IMR-90 (cell line): ENCODE measurements at regions not wholly inside any gene's neighbourhood (a gene's known extent, or its start where the extent isn't known, plus 50 kb on each side); places are given as distances from the start of the nearest gene placed in this dataset.

Experiments
- ATAC-seq: fragments of 200-7000 bp; cut with Tn5 transposase; 2 replicates; pipeline ENCODE4 v1.9.1; 2020; ENCODE audit warnings: low read depth, mild to moderate bottlenecking, moderate library complexity
- BruUV-seq: library from RNA; stranded (reverse); fragments of 400-500 nt; replicated peaks from 2 replicates; lab custom pipeline; 2021; lab: Mats Ljungman, UMichigan
- CTCF ChIA-PET: fragments of 300-600 bp; formaldehyde crosslinking; extraction: SDS; loops from one replicate; lab custom pipeline; 2021; ENCODE audit warnings: antibody characterized with exemption; lab: Yijun Ruan, JAX
- POLR2A ChIA-PET: fragments of 300-600 bp; sonication (Branson Sonifier 250); formaldehyde crosslinking; loops from one replicate; lab custom pipeline; 2022; ENCODE audit warnings: antibody characterized with exemption; ENCODE audit not compliant: unreplicated experiment; lab: Charles Lee
- DNase-seq: peaks from one replicate; pipeline ENCODE4 v3.0.0; 2013
- H2AFZ ChIP-seq: replicated peaks from 2 replicates; pipeline ENCODE3; 2013; ENCODE audit warnings: low read length, mild to moderate bottlenecking; ENCODE audit not compliant: poor library complexity
- H2AK5ac ChIP-seq: 2 replicates; pipeline ENCODE4 v1.6.1; 2013; ENCODE audit warnings: low read depth, low read length, inconsistent platforms
- H2AK9ac ChIP-seq: replicated peaks from 2 replicates; pipeline ENCODE3; 2013; ENCODE audit warnings: mild to moderate bottlenecking, low read depth, low read length, moderate library complexity; ENCODE audit not compliant: poor library complexity
- H2BK120ac ChIP-seq: 2 replicates; pipeline ENCODE4 v1.6.1; 2013; ENCODE audit warnings: low read depth, low read length, inconsistent platforms
- H2BK15ac ChIP-seq: 3 replicates; pipeline ENCODE4 v1.6.1; 2013; ENCODE audit warnings: low read depth, low read length, inconsistent platforms
- H2BK20ac ChIP-seq: 2 replicates; pipeline ENCODE4 v1.6.1; 2013; ENCODE audit warnings: low read depth, mild to moderate bottlenecking, inconsistent platforms, low read length, moderate library complexity
- H2BK5ac ChIP-seq: 2 replicates; pipeline ENCODE4 v1.6.1; 2013; ENCODE audit warnings: mild to moderate bottlenecking, low read depth, low read length, inconsistent platforms; ENCODE audit not compliant: poor library complexity, severe bottlenecking
- H3K14ac ChIP-seq: replicated peaks from 2 replicates; pipeline ENCODE4 v1.6.1; 2013; ENCODE audit warnings: low read depth, low read length, inconsistent platforms
- H3K18ac ChIP-seq: 2 replicates; pipeline ENCODE4 v1.6.1; 2013; ENCODE audit warnings: low read depth, low read length, control low read depth
- H3K23ac ChIP-seq: 2 replicates; pipeline ENCODE4 v1.6.1; 2013; ENCODE audit warnings: low read depth, low read length, inconsistent platforms
- H3K27ac ChIP-seq: 2 replicates; pipeline ENCODE4 v1.5.1; 2013; ENCODE audit warnings: mild to moderate bottlenecking, control low read depth, low read length; ENCODE audit not compliant: insufficient read depth
- H3K27me3 ChIP-seq: 2 replicates; pipeline ENCODE4 v1.6.1; 2013; ENCODE audit warnings: low read length; ENCODE audit not compliant: control insufficient read depth, insufficient read depth
- H3K36me3 ChIP-seq: 2 replicates; pipeline ENCODE4 v1.6.1; 2013; ENCODE audit warnings: low read length, mixed read lengths; ENCODE audit not compliant: control insufficient read depth, insufficient read depth
- H3K4ac ChIP-seq: 2 replicates; pipeline ENCODE4 v1.6.1; 2013; ENCODE audit warnings: low read depth, low read length, inconsistent platforms
- H3K4me1 ChIP-seq: 2 replicates; pipeline ENCODE4 v1.6.1; 2013; ENCODE audit warnings: low read length, mixed read lengths; ENCODE audit not compliant: control insufficient read depth, insufficient read depth
- H3K4me2 ChIP-seq: 2 replicates; pipeline ENCODE4 v1.6.1; 2013; ENCODE audit warnings: low read depth, mild to moderate bottlenecking, control low read depth, low read length, moderate library complexity
- H3K4me3 ChIP-seq: 2 replicates; pipeline ENCODE4 v1.5.1; 2013; ENCODE audit warnings: low read depth, mild to moderate bottlenecking, control low read depth, low read length, moderate library complexity; ENCODE audit not compliant: insufficient read depth
- H3K56ac ChIP-seq: 2 replicates; pipeline ENCODE4 v1.6.1; 2013; ENCODE audit warnings: low read length, inconsistent platforms; ENCODE audit not compliant: insufficient read depth; ENCODE audit errors: extremely low read depth
- H3K79me1 ChIP-seq, 2 experiments: 2 replicates each; pipeline ENCODE4 v1.6.1; 2013; ENCODE audit warnings: low read length in 2 of 2, inconsistent platforms in 1 of 2, low read depth in 1 of 2
- H3K9ac ChIP-seq: 2 replicates; pipeline ENCODE4 v1.6.1; 2013; ENCODE audit warnings: low read depth, low read length, control low read depth
- H3K9me1 ChIP-seq: 2 replicates; pipeline ENCODE4 v1.6.1; 2013; ENCODE audit warnings: low read length, inconsistent platforms; ENCODE audit not compliant: insufficient read depth
- H3K9me3 ChIP-seq: 2 replicates; pipeline ENCODE4 v1.6.1; 2013; ENCODE audit warnings: low read length; ENCODE audit not compliant: control insufficient read depth, insufficient read depth
- H4K20me1 ChIP-seq: 2 replicates; pipeline ENCODE4 v1.6.1; 2013; ENCODE audit warnings: low read length, inconsistent platforms; ENCODE audit not compliant: insufficient read depth
- H4K5ac ChIP-seq: 2 replicates; pipeline ENCODE4 v1.6.1; 2013; ENCODE audit warnings: mild to moderate bottlenecking, low read depth, low read length, control low read depth
- H4K8ac ChIP-seq, 2 experiments: 2 replicates each; pipeline ENCODE4 v1.6.1; 2013; ENCODE audit warnings: low read depth in 2 of 2, low read length in 2 of 2, control low read depth in 1 of 2, inconsistent platforms in 1 of 2
- H4K91ac ChIP-seq: 2 replicates; pipeline ENCODE4 v1.6.1; 2013; ENCODE audit warnings: low read depth, low read length, inconsistent platforms; ENCODE audit not compliant: insufficient read depth
- BHLHE40 ChIP-seq: fragments of 150-350 bp; IDR thresholded peaks from 2 replicates; pipeline ENCODE4 v1.6.1; 2016; ENCODE audit warnings: mild to moderate bottlenecking, low read depth, low read length
- CEBPB ChIP-seq: IDR thresholded peaks from 2 replicates; pipeline ENCODE4 v1.6.1; 2012; ENCODE audit warnings: low read depth, low read length, improper control_type of control experiment
- CHD1 ChIP-seq: IDR thresholded peaks from 2 replicates; pipeline ENCODE4 v1.6.1; 2012; ENCODE audit warnings: low read depth, low read length, improper control_type of control experiment
- FOS ChIP-seq: fragments of 150-350 bp; IDR thresholded peaks from 2 replicates; pipeline ENCODE4 v1.6.1; 2016; ENCODE audit warnings: low read depth, low read length
- POLR2A ChIP-seq: IDR thresholded peaks from 2 replicates; pipeline ENCODE4 v1.6.1; 2012; ENCODE audit warnings: mild to moderate bottlenecking, low read depth, low read length
- RAD21 ChIP-seq: IDR thresholded peaks from 2 replicates; pipeline ENCODE4 v1.6.1; 2012; ENCODE audit warnings: low read length, improper control_type of control experiment
- USF2 ChIP-seq: fragments of 150-350 bp; IDR thresholded peaks from 2 replicates; pipeline ENCODE4 v1.6.1; 2017; ENCODE audit warnings: mild to moderate bottlenecking, antibody characterized with exemption, low read length, low read depth
- WGBS, 2 experiments: methylation state at CpG; one replicate each; pipeline versions ENCODE4 v1.1.5 to v1.1.7; 2013; ENCODE audit warnings: missing lambda C conversion rate in 2 of 2; ENCODE audit not compliant: insufficient read length in 1 of 2; ENCODE audit errors: extremely low coverage in 2 of 2; 5-methylcytosine and 5-hydroxymethylcytosine counted together
- dilution Hi-C: fragments of 300-500 bp; cut with HindIII; formaldehyde crosslinking; loops from one replicate; pipeline ENCODE4 v1.14.3; 2018; ENCODE audit warnings: low sequenced_read_pairs; ENCODE audit not compliant: unreplicated experiment
- in situ Hi-C: fragments of 300-500 bp; cut with MboI; formaldehyde crosslinking; loops from 3 replicates; pipeline ENCODE4 v1.14.3; 2019; ENCODE audit warnings: low sequenced_read_pairs, inconsistent platforms, mixed read lengths
- intact Hi-C: fragments of 100-400 bp; cut with micrococcal nuclease; formaldehyde crosslinking; loops from 2 replicates; pipeline ENCODE4 v1.10.0; 2022

DNA sequence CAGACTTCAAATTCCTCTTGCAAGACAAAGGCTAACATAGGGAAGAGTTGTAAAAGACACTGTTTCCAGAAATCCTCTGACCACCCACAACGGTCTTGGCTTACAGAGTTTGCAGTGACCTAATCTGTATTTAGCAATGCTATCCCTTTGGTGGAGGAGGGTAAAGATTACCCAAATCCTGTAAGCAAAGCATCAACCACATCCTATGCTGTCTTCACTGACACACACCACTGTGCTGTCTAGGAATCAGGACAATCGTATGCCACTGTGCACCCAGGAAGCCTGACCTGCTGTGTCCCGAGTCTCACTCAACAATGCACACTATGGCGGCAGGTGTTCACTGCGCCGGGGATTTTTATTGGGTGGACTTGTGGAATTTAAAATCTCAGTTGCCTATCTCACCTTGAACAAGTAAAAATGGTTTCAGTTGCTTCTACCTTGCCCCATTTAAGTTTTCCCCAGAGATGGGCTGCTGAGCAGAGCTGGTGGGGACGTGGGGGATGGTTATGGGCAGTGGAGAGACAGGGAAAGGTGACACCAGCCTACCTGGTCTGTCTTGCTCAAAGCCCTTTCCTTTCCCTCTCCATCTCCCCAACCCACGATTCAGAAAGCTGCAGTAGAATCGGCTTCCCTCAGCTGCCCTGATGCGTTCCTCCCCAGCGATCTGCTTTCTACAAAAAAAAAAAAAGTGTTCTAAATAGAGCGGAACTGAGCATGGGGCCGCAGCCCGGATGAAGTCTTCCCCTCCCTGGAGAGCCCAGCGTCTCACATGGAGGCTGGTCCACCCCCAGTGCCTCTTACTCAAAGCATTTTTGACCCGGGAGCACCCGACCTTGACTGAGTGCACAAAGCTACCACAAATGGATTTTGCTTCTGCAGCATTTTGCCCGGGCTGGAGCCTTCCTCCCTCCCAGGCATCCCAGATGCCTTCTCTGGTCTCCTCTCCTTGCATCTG is 271.5 kb downstream of the SOX9 start:
- Histone ChIP-seq H3K9me3 (no peaks in the 10 kb centered on the region), H3K27me3 (no peaks in the 10 kb centered on the region), H3K4ac (peak overlapping the region; percentile 97), H3K79me1 (peaks cover 0 to 35% of the 10 kb centered on the region in 2 experiments; a peak in 2 of 4 replicates), H3K14ac (peak overlapping the region; percentile 85), H3K36me3 (no peaks in the 10 kb centered on the region), H2AK9ac (peak overlapping the region; percentile 33), H3K23ac (peak overlapping the region; percentile 93; the same call in 1 of the 2 replicates), H3K4me1 (peaks cover 47% of the 10 kb centered on the region), H3K9ac (no peak overlapping the region), H4K91ac (peak overlapping the region; percentile 92), H2BK20ac (peak overlapping the region; percentile 97), H3K9me1 (peaks cover 35% of the 10 kb centered on the region), H2AK5ac (peak overlapping the region; percentile 95), H2BK5ac (peak overlapping the region; percentile 91), H3K18ac (peak overlapping the region; percentile 87), H2BK15ac (peak overlapping the region; percentile 63; the same call in 2 of the 3 replicates), H2AFZ (no peak overlapping the region), H4K20me1 (no peaks in the 10 kb centered on the region; the same call in 1 of the 2 replicates), H3K4me3 (no peak overlapping the region), H4K8ac (peak overlapping the region; percentile 57 to 96), H4K5ac (peak overlapping the region; percentile 70; the same call in 1 of the 2 replicates), H2BK120ac (peak overlapping the region; percentile 99), H3K27ac (peak overlapping the region; percentile 77), H3K56ac (peak overlapping the region; percentile 53; the same call in 1 of the 2 replicates), H3K4me2 (peak overlapping the region; percentile 8; the same call in 1 of the 2 replicates)
- no peak for TF ChIP-seq USF2
- TF ChIP-seq RAD21, result peak; percentile 31; the same call in 1 of the 2 replicates
- peak; percentile 24; the same call in 1 of the 2 replicates for TF ChIP-seq POLR2A
- TF ChIP-seq CEBPB, result peak; percentile 97
- no peak for TF ChIP-seq CHD1
- TF ChIP-seq BHLHE40, result no peak; the same call in 1 of the 2 replicates
- peak; percentile 52; the same call in 1 of the 2 replicates for TF ChIP-seq FOS
- no TSS peak for BruUV-seq
- peak; percentile 95 for DNase-seq
- peak; percentile 52 for ATAC-seq
- in situ Hi-C loops, result loop anchor here (25.0 kb wide), 1 partner anchor 820 kb away; no protein-coding TSS in a partner anchor
- WGBS, 2 experiments, result 88% methylated on average over 3 of the region's 18 CpGs; no CpG with 5 or more reads in 1 of the 2 experiments
- intact Hi-C loops, result no loop called here
- ChIA-PET CTCF (interaction anchor here (0.5 kb wide), 1 partner anchor 57 kb away, joined by 4 read pairs; no protein-coding TSS in a partner anchor), POLR2A (no interaction called here)
- dilution Hi-C loops, result no loop called here
